ENCODE measurements at regions not wholly inside any gene's neighbourhood (a gene's known extent, or its start where the extent isn't known, plus 50 kb on each side); places are given as distances from the start of the nearest gene placed in this dataset.

DNA sequence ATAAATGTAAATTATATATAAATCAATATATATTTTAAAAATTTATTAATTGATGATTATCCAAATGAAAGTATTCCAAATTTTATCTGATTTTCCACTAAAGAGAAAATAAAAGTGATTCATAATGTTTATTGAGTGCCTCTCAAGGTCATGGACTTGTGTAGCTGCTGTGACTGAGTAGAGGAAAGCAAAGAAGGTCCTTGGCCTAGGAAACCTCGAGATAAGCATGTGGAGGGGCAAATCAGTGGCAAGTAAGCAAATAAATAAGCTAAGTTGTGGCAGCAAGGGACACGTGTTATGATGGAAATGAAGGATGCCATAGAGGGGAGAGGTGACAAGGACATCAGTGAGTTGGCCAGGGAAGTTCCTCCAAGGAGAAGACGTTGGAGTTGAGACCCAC lies 866.1 kb upstream of the ID2 start:
- TF ChIP-seq TAF1 (IDR thresholded peaks at IDR 0.05; ENCODE audit: borderline replicate concordance, insufficient read depth, low read length): no peak
- TF ChIP-seq SIN3A (IDR thresholded peaks at IDR 0.05; ENCODE audit: borderline replicate concordance, insufficient read depth, low read length): no peak
- no peak for TF ChIP-seq POLR2AphosphoS5 (IDR thresholded peaks at IDR 0.05; ENCODE audit: low read depth, low read length)
- no peak for TF ChIP-seq FOXP2 (optimal IDR thresholded peaks at IDR 0.05; ENCODE audit: borderline replicate concordance, extremely low read depth, extremely low read length, insufficient read depth)
- TF ChIP-seq, protein P1, sequence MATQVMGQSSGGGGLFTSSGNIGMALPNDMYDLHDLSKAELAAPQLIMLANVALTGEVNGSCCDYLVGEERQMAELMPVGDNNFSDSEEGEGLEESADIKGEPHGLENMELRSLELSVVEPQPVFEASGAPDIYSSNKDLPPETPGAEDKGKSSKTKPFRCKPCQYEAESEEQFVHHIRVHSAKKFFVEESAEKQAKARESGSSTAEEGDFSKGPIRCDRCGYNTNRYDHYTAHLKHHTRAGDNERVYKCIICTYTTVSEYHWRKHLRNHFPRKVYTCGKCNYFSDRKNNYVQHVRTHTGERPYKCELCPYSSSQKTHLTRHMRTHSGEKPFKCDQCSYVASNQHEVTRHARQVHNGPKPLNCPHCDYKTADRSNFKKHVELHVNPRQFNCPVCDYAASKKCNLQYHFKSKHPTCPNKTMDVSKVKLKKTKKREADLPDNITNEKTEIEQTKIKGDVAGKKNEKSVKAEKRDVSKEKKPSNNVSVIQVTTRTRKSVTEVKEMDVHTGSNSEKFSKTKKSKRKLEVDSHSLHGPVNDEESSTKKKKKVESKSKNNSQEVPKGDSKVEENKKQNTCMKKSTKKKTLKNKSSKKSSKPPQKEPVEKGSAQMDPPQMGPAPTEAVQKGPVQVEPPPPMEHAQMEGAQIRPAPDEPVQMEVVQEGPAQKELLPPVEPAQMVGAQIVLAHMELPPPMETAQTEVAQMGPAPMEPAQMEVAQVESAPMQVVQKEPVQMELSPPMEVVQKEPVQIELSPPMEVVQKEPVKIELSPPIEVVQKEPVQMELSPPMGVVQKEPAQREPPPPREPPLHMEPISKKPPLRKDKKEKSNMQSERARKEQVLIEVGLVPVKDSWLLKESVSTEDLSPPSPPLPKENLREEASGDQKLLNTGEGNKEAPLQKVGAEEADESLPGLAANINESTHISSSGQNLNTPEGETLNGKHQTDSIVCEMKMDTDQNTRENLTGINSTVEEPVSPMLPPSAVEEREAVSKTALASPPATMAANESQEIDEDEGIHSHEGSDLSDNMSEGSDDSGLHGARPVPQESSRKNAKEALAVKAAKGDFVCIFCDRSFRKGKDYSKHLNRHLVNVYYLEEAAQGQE (IDR thresholded peaks at IDR 0.05; ENCODE audit: insufficient read depth in 1 of 2, low read depth in 2 of 2, low read length in 2 of 2): no peak

DNA sequence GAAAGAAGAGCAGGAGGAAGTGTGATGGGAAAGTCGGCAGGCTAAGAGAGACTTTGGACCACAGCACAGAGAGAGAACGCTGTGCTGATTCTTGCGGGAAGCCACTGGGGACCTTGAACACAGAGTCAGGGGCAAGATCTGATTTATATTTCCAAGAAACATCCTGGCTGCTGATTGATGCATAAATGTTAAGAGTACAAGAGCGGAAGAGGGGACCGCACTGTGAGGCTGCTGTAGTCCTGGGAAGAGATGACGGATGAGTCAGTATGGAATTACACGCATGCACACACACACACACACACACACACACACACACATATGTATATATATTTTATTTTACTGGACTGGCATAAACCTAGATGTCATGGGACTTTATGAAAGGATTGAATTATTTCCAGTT lies 865.6 kb upstream of the ID2 start:
- TF ChIP-seq, protein P1 (IDR thresholded peaks at IDR 0.05; ENCODE audit: insufficient read depth in 1 of 2, low read depth in 2 of 2, low read length in 2 of 2): no peak
- no peak for TF ChIP-seq TAF1 (IDR thresholded peaks at IDR 0.05; ENCODE audit: borderline replicate concordance, insufficient read depth, low read length)
- TF ChIP-seq SIN3A (IDR thresholded peaks at IDR 0.05; ENCODE audit: borderline replicate concordance, insufficient read depth, low read length): no peak
- TF ChIP-seq FOXP2 (optimal IDR thresholded peaks at IDR 0.05; ENCODE audit: borderline replicate concordance, extremely low read depth, extremely low read length, insufficient read depth): no peak

DNA sequence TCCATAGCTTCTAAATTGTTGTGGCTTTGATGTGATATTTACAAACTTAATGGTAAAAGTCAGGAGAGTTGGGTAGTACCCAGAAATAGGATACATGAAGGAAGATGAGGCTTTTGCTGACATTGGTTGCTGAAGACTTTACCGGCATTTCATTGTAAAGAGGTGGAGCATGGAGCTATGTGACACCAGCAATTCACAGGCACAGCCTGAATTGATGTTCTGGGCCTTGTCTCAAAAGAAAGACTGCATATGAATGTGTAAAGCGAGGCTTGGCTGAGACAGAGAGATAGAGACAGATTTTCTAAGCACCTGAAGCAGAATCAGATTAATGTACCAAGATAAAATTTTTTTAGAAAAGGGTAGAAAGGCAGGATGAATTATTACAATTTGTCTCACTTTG lies 864.9 kb upstream of the ID2 start:
- TF ChIP-seq FOXP2 (optimal IDR thresholded peaks at IDR 0.05; ENCODE audit: borderline replicate concordance, extremely low read depth, extremely low read length, insufficient read depth): no peak
- TF ChIP-seq, protein P1 (IDR thresholded peaks at IDR 0.05; ENCODE audit: insufficient read depth in 1 of 2, low read depth in 2 of 2, low read length in 2 of 2): no peak

DNA sequence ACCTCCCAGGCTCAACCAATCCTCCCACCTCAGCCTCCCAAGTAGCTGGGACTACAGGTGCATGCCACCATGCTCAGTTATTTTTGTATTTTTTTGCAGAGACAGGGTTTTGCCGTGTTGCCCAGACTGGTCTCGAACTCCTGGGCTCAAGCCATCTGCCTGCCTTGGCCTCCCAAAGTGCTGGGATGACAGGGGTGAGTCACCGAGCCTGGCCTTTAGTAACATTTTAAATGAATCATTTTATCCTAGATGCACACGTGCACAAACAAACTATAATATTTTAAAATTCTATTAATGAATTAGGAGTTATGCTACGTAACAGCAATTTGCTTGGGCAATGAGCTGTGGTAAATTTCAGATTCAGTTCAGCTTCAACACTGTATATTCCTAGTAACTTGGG lies 862.5 kb upstream of the ID2 start:
- TF ChIP-seq TAF1 (IDR thresholded peaks at IDR 0.05; ENCODE audit: borderline replicate concordance, insufficient read depth, low read length) (no peak), SIN3A (IDR thresholded peaks at IDR 0.05; ENCODE audit: borderline replicate concordance, insufficient read depth, low read length) (no peak), POLR2AphosphoS5 (IDR thresholded peaks at IDR 0.05; ENCODE audit: low read depth, low read length) (no peak), FOXP2 (optimal IDR thresholded peaks at IDR 0.05; ENCODE audit: borderline replicate concordance, extremely low read depth, extremely low read length, insufficient read depth) (no peak)
- TF ChIP-seq, protein P1 (IDR thresholded peaks at IDR 0.05; ENCODE audit: insufficient read depth in 1 of 2, low read depth in 2 of 2, low read length in 2 of 2): no peak

DNA sequence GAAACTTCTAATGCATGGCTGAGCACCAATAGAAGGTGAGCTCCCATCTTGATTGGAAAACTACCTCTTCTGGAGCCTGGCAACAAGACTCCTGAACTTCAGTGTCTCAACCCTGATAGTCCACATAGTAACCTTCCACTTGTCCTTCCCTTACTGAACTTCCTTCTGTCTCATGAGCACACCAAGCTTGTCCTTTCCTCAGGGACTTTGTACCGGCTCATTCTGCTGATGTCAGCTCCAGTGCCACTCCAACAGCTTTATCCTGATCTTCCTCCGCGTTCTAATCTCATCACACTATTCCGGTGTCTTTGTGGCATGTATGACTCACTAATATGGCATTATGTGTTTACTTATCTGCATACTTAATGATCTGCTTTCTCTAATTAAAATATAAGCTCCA lies 862.0 kb upstream of the ID2 start:
- TF ChIP-seq, protein P1 (IDR thresholded peaks at IDR 0.05; ENCODE audit: insufficient read depth in 1 of 2, low read depth in 2 of 2, low read length in 2 of 2): no peak
- TF ChIP-seq POLR2AphosphoS5 (IDR thresholded peaks at IDR 0.05; ENCODE audit: low read depth, low read length): no peak
- no peak for TF ChIP-seq TAF1 (IDR thresholded peaks at IDR 0.05; ENCODE audit: borderline replicate concordance, insufficient read depth, low read length)
- TF ChIP-seq SIN3A (IDR thresholded peaks at IDR 0.05; ENCODE audit: borderline replicate concordance, insufficient read depth, low read length): no peak
